ENCODE measurements at regions not wholly inside any gene's neighbourhood (a gene's known extent, or its start where the extent isn't known, plus 50 kb on each side); places are given as distances from the start of the nearest gene placed in this dataset.

GRCh38 chr22:27329131-27329850 is 472.3 kb downstream of the MN1 start:
- H3K4me2 ChIP-seq (ENCODE audit: low read length): no peak overlapping the region

DNA sequence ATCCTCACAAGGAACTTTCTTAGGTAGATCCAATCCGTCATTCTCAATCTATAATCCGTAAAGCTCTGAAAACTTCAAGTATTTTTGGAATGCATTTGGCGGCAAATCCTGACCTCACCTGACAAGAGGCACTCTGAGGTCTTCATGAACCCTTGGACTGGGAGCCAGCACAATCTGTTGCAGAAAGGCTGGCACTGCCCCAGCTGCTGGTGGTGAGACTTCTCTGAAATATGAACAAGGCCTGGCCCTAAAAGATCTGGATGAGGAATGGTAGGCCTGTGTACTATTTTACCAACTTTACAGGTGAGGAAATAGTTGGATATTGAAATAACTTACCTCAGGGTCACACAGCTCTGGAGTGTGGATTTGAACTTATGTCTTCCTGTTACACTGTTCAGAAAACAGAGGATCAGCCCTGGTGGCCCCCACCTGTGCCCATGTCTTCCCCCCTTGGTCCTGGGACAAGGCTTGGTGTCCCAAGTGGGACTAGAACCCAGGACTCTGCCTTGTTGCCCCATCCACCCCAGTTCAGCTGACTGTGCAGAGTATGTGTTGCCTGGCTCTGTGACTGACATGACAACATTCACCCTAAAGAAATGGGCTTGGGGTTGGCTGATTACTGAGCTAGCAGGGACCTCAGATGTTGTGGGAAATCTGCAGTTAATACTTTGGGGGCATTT is 471.4 kb downstream of the MN1 start:
- Histone ChIP-seq H3K9me3 (replicated peaks; ENCODE audit: low read length) (no peaks in the 10 kb centered on the region), H3K9ac (ENCODE audit: low read depth, low read length) (no peak overlapping the region), H3K4me1 (ENCODE audit: control insufficient read depth, insufficient read depth, low read length) (no peaks in the 10 kb centered on the region), H3K27me3 (ENCODE audit: control insufficient read depth, insufficient read depth, low read length) (peaks cover 78% of the 10 kb centered on the region), H3K4me3 (ENCODE audit: low read length) (no peak overlapping the region), H3K36me3 (ENCODE audit: insufficient read depth, low read length) (no peaks in the 10 kb centered on the region), H3K4me2 (ENCODE audit: low read length) (no peak overlapping the region)

More at GRCh38 chr22:27329131-27329850, 472.3 kb downstream of the MN1 start:
- Histone ChIP-seq H3K4me1 (ENCODE audit: control insufficient read depth, insufficient read depth, low read length) (no peaks in the 10 kb centered on the region), H3K4me3 (ENCODE audit: low read length) (no peak overlapping the region), H3K27me3 (ENCODE audit: control insufficient read depth, insufficient read depth, low read length) (peaks cover 74% of the 10 kb centered on the region), H3K9ac (ENCODE audit: low read depth, low read length) (no peak overlapping the region), H3K36me3 (ENCODE audit: insufficient read depth, low read length) (no peaks in the 10 kb centered on the region), H3K9me3 (replicated peaks; ENCODE audit: low read length) (no peaks in the 10 kb centered on the region)

DNA sequence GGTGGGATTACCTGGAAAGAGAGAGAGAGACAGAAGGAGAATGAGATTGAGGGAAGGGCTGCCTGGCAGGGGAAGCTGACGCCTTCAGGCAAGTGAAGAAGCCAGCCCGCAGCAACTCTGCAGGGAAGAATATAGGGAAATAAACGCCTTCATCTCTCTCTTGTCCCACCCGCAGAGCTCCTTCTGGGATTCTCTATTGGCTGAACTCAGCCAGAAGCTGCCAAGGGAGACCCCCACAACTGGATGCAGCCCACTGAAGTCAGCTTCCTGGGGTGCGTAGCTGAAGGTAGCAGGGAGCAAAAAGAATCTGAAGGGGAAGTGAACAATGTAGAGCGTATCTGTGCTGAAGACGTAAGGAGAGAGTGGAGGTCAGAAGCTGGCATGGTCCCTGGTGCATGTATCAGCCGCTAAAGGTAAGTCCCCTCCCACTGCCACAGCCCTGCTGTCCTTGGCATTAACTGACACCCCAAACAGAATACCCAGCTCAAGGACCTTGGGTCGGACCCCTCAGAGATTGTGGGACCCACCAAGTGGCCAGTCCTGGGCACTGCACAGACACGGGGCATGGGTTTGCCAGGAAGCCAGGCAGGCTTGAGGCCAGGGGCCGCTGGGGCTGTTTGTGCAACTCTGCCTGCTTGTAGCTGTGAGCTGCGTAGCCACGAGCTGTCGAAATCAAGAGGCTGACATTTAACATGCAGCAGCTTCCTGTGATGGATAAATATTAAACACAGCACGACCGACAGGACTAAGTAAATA is 469.9 kb downstream of the MN1 start:
- H3K4me2 ChIP-seq (ENCODE audit: low read length): no peak overlapping the region
- H3K27me3 ChIP-seq (ENCODE audit: control insufficient read depth, insufficient read depth, low read length): peaks cover 87% of the 10 kb centered on the region
- H3K9me3 ChIP-seq (replicated peaks; ENCODE audit: low read length): no peaks in the 10 kb centered on the region
- H3K9ac ChIP-seq (ENCODE audit: low read depth, low read length): no peak overlapping the region
- H3K4me1 ChIP-seq (ENCODE audit: control insufficient read depth, insufficient read depth, low read length): no peaks in the 10 kb centered on the region
- H3K36me3 ChIP-seq (ENCODE audit: insufficient read depth, low read length): no peaks in the 10 kb centered on the region
- H3K4me3 ChIP-seq (ENCODE audit: low read length): no peak overlapping the region

DNA sequence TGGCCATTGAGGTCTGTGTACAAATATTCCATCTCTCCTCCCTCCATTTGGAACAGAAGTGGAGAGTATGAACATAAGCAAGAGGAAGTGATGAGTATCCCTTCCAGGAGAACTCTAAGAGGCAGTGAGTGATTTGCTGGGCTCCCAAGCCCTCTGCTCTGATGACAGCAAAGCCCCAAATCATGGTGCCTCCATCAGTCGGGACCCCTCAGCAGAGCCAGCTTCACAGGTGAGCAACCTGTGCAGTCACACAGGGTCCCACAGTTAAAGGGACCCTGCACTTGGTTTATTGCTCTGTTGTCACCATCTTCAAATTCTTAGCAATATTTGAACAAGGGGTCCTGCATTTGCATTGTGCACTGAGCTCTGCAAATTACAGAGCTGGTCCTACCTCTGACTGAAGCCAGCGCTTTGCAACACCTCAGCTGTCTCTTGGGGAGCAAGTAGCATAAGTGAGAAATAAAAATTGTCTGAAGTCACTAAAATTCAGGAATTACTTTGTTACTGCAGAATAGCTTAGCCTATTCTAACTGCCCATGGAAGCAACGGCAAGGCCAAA is 466.4 kb downstream of the MN1 start:
- no peak overlapping the region for H3K4me3 ChIP-seq (ENCODE audit: low read length)
- no peak overlapping the region for H3K4me2 ChIP-seq (ENCODE audit: low read length)
- H3K4me1 ChIP-seq (ENCODE audit: control insufficient read depth, insufficient read depth, low read length): no peaks in the 10 kb centered on the region
- no peaks in the 10 kb centered on the region for H3K36me3 ChIP-seq (ENCODE audit: insufficient read depth, low read length)
- H3K9ac ChIP-seq (ENCODE audit: low read depth, low read length): no peak overlapping the region
- peaks cover 76% of the 10 kb centered on the region for H3K27me3 ChIP-seq (ENCODE audit: control insufficient read depth, insufficient read depth, low read length)
- no peaks in the 10 kb centered on the region for H3K9me3 ChIP-seq (replicated peaks; ENCODE audit: low read length)

- H3K9me3 ChIP-seq (replicated peaks; ENCODE audit: low read length): no peaks in the 10 kb centered on the region
- H3K4me1 ChIP-seq (ENCODE audit: control insufficient read depth, insufficient read depth, low read length): no peaks in the 10 kb centered on the region
- no peaks in the 10 kb centered on the region for H3K36me3 ChIP-seq (ENCODE audit: insufficient read depth, low read length)
- no peak overlapping the region for H3K4me2 ChIP-seq (ENCODE audit: low read length)
- H3K27me3 ChIP-seq (ENCODE audit: control insufficient read depth, insufficient read depth, low read length): peaks cover 71% of the 10 kb centered on the region
- no peak overlapping the region for H3K4me3 ChIP-seq (ENCODE audit: low read length)
- H3K9ac ChIP-seq (ENCODE audit: low read depth, low read length): no peak overlapping the region
These were observed 465.1 kb downstream of the MN1 start for GRCh38 chr22:27336151-27337090.

DNA sequence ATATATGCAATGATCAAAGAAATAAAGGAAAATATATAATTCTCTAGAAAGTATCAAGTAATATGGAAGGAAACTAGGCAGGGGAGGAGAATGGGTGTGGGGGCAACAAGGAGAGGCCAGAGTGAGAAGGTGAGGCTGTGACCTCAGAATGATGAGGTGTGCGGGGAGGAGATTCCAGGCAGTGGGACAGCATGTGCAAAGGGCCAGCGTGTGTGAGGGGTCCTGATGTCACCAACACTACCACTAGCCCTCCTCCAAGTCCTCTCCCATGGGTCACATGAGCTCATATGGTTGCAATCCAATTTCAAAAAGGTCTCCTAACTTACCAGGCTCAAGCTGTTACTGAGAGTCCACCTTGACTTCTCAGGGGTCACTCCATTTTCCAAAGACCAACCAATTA is 463.9 kb downstream of the MN1 start:
- H3K4me2 ChIP-seq (ENCODE audit: low read length): no peak overlapping the region
- no peak overlapping the region for H3K9ac ChIP-seq (ENCODE audit: low read depth, low read length)
- H3K4me3 ChIP-seq (ENCODE audit: low read length): no peak overlapping the region
- peaks cover 59% of the 10 kb centered on the region for H3K27me3 ChIP-seq (ENCODE audit: control insufficient read depth, insufficient read depth, low read length)
- H3K9me3 ChIP-seq (replicated peaks; ENCODE audit: low read length): no peaks in the 10 kb centered on the region
- no peaks in the 10 kb centered on the region for H3K4me1 ChIP-seq (ENCODE audit: control insufficient read depth, insufficient read depth, low read length)
- H3K36me3 ChIP-seq (ENCODE audit: insufficient read depth, low read length): no peaks in the 10 kb centered on the region

DNA sequence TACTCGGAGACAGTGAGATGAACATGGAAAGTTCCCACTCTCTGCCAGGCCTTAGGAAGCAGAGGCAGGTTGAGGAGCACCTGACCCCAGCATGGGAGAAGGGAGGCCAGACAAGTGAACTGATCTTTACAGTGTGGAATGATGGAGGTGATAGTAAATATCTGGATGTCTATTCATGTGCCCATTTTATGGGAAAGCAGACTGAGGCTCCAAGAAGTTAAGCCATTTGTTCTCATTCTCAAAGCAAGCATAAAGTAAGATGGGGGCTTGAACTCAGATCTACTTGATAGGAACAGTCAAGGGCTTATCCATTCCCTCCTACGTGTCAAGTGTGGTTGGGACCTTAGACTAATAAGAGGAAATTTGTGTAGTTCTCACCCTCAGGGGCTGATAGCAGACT is 461.5 kb downstream of the MN1 start:
- peaks cover 53% of the 10 kb centered on the region for H3K27me3 ChIP-seq (ENCODE audit: control insufficient read depth, insufficient read depth, low read length)
- no peaks in the 10 kb centered on the region for H3K36me3 ChIP-seq (ENCODE audit: insufficient read depth, low read length)
- no peaks in the 10 kb centered on the region for H3K4me1 ChIP-seq (ENCODE audit: control insufficient read depth, insufficient read depth, low read length)
- H3K9ac ChIP-seq (ENCODE audit: low read depth, low read length): no peak overlapping the region
- H3K4me3 ChIP-seq (ENCODE audit: low read length): no peak overlapping the region
- H3K4me2 ChIP-seq (ENCODE audit: low read length): no peak overlapping the region
- H3K9me3 ChIP-seq (replicated peaks; ENCODE audit: low read length): no peaks in the 10 kb centered on the region

DNA sequence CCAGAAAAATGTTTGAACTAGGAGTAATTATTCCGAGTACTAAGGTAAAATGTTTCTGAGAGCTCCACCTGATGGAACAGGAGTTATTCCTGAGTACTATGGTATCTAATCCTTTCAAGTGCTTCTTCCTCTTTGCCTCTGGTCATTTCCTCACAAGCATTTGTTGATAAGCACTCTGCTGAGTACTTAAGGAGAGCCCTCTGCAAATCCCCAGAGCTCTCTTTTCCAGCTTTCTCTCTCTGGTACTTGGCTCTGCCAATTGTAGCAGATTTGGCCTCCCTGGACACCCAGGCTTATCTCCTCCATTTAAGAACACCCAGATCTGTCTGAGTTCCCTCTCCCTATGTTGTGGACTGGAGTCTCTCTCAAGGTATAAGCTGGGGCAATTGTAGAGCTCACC is 457.0 kb downstream of the MN1 start:
- Histone ChIP-seq H3K9ac (ENCODE audit: low read depth, low read length) (no peak overlapping the region), H3K4me2 (ENCODE audit: low read length) (no peak overlapping the region), H3K4me1 (ENCODE audit: control insufficient read depth, insufficient read depth, low read length) (no peaks in the 10 kb centered on the region), H3K36me3 (ENCODE audit: insufficient read depth, low read length) (no peaks in the 10 kb centered on the region), H3K4me3 (ENCODE audit: low read length) (no peak overlapping the region), H3K27me3 (ENCODE audit: control insufficient read depth, insufficient read depth, low read length) (peaks cover 65% of the 10 kb centered on the region), H3K9me3 (replicated peaks; ENCODE audit: low read length) (no peaks in the 10 kb centered on the region)

DNA sequence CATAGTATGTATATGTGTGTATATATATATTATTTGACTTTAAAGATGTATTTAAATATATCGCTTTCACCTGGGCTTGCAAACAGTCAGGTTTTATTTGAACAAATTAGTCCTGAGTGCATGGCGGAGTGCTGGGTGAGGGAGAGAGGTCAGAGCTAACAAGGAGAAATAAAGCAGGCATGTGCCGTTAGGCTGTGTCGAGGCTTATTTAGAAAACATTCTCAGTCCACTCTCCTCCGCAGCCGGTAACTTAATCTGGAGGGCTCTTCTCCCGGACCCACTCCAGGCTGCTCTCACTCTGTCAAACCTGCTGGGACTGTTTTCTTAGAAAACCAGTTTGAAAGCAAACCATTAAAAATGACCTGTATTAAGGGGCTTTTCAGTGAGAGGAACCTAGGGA is 455.9 kb downstream of the MN1 start:
- Histone ChIP-seq H3K9me3 (replicated peaks; ENCODE audit: low read length) (peaks cover 4% of the 10 kb centered on the region), H3K9ac (ENCODE audit: low read depth, low read length) (no peak overlapping the region), H3K27me3 (ENCODE audit: control insufficient read depth, insufficient read depth, low read length) (peaks cover 57% of the 10 kb centered on the region), H3K4me1 (ENCODE audit: control insufficient read depth, insufficient read depth, low read length) (no peaks in the 10 kb centered on the region), H3K36me3 (ENCODE audit: insufficient read depth, low read length) (no peaks in the 10 kb centered on the region), H3K4me2 (ENCODE audit: low read length) (no peak overlapping the region), H3K4me3 (ENCODE audit: low read length) (no peak overlapping the region)

GRCh38 chr22:27347951-27348350 is 453.6 kb downstream of the MN1 start:
- Histone ChIP-seq H3K4me3 (ENCODE audit: low read length) (no peak overlapping the region), H3K9me3 (replicated peaks; ENCODE audit: low read length) (peaks cover 4% of the 10 kb centered on the region), H3K4me2 (ENCODE audit: low read length) (no peak overlapping the region), H3K4me1 (ENCODE audit: control insufficient read depth, insufficient read depth, low read length) (no peaks in the 10 kb centered on the region), H3K27me3 (ENCODE audit: control insufficient read depth, insufficient read depth, low read length) (peaks cover 69% of the 10 kb centered on the region), H3K9ac (ENCODE audit: low read depth, low read length) (no peak overlapping the region), H3K36me3 (ENCODE audit: insufficient read depth, low read length) (no peaks in the 10 kb centered on the region)

Data from skeletal muscle satellite cell (primary cell).